OCI-LY7 (cell line): ENCODE measurements at regions not wholly inside any gene's neighbourhood (a gene's known extent, or its start where the extent isn't known, plus 50 kb on each side); places are given as distances from the start of the nearest gene placed in this dataset.

ENCODE experiments used
- BruUV-seq: library from RNA; stranded (reverse); fragments of 400-500 nt; replicated peaks from 2 replicates; lab custom pipeline; 2021; lab: Mats Ljungman, UMichigan
- CTCF ChIA-PET: fragments of 300-600 bp; sonication (Branson Sonifier 250); formaldehyde crosslinking; loops from one replicate; lab custom pipeline; 2022; ENCODE audit warnings: antibody characterized with exemption; ENCODE audit not compliant: unreplicated experiment; lab: Charles Lee
- POLR2A ChIA-PET: fragments of 300-600 bp; sonication (Branson Sonifier 250); formaldehyde crosslinking; loops from one replicate; lab custom pipeline; 2022; ENCODE audit warnings: antibody characterized with exemption; lab: Charles Lee
- DNase-seq: peaks from one replicate; pipeline ENCODE4 v3.0.0-alpha.2; 2015; ENCODE audit warnings: low spot score
- H2AFZ ChIP-seq: fragments of 200-600 bp; sonication (generic), shearing (Covaris generic); 2 replicates; pipeline ENCODE4 v1.6.1; 2014; ENCODE audit warnings: mild to moderate bottlenecking, antibody characterized with exemption, low read length, moderate library complexity
- H3K27ac ChIP-seq: fragments of 200-600 bp; sonication (generic); 2 replicates; pipeline ENCODE4 v1.5.1; 2014; ENCODE audit warnings: mixed run types, low read depth, mild to moderate bottlenecking, moderate library complexity, low read length, inconsistent platforms; ENCODE audit not compliant: poor library complexity, severe bottlenecking
- H3K36me3 ChIP-seq: fragments of 200-600 bp; sonication (generic); 2 replicates; pipeline ENCODE4 v1.6.1; 2014; ENCODE audit warnings: mild to moderate bottlenecking, antibody characterized with exemption, low read length, moderate library complexity, mixed read lengths; ENCODE audit not compliant: insufficient read depth
- H3K4me1 ChIP-seq: fragments of 200-600 bp; sonication (generic); 2 replicates; pipeline ENCODE4 v1.5.1; 2014; ENCODE audit warnings: mild to moderate bottlenecking, low read length; ENCODE audit not compliant: insufficient read depth, poor library complexity, severe bottlenecking
- H3K4me2 ChIP-seq: fragments of 200-600 bp; sonication (generic); 2 replicates; pipeline ENCODE4 v1.6.1; 2014; ENCODE audit warnings: mild to moderate bottlenecking, low read length
- H3K4me3 ChIP-seq: fragments of 200-600 bp; sonication (generic); 2 replicates; pipeline ENCODE4 v1.5.1; 2014; ENCODE audit warnings: mild to moderate bottlenecking, low read depth, low read length; ENCODE audit not compliant: poor library complexity, severe bottlenecking
- H3K79me2 ChIP-seq: fragments of 200-600 bp; sonication (generic); 2 replicates; pipeline ENCODE4 v1.6.1; 2016; ENCODE audit warnings: low read depth, mild to moderate bottlenecking, low read length, moderate library complexity, mixed read lengths; ENCODE audit not compliant: insufficient read depth
- H3K9me2 ChIP-seq: fragments of 200-600 bp; sonication (generic); 2 replicates; pipeline ENCODE4 v1.6.1; 2016; ENCODE audit warnings: mild to moderate bottlenecking, low read length, mixed read lengths; ENCODE audit not compliant: insufficient read depth
- H3K9me3 ChIP-seq: fragments of 200-600 bp; sonication (generic); 2 replicates; pipeline ENCODE4 v1.6.1; 2014; ENCODE audit warnings: mild to moderate bottlenecking, mixed run types, low read length, mixed read lengths
- H4K20me1 ChIP-seq: fragments of 200-600 bp; sonication (generic); 2 replicates; pipeline ENCODE4 v1.6.1; 2014; ENCODE audit warnings: mild to moderate bottlenecking, antibody characterized with exemption, low read length, moderate library complexity, mixed read lengths; ENCODE audit not compliant: insufficient read depth
- EZH2phosphoT487 ChIP-seq: fragments of 200-600 bp; sonication (generic); IDR thresholded peaks from 2 replicates; pipeline ENCODE4 v1.6.1; 2018; ENCODE audit warnings: low read depth, borderline replicate concordance, mild to moderate bottlenecking, mixed run types, antibody characterized with exemption, low read length, moderate library complexity, mixed read lengths
- intact Hi-C: fragments of 100-400 bp; cut with micrococcal nuclease; formaldehyde crosslinking; loops from one replicate; pipeline ENCODE4 v1.10.0; 2022; ENCODE audit not compliant: unreplicated experiment
- TF ChIP-seq, protein P1 (sequence below): fragments of 200-600 bp; sonication (generic); conservative IDR thresholded peaks from 2 replicates; pipeline ENCODE4 v1.5.1; 2014; ENCODE audit warnings: mild to moderate bottlenecking, antibody characterized with exemption, low read length, moderate library complexity, mixed read lengths

GRCh38 chr13:74206061-74206561, 71.9 kb upstream of the KLF12 start:
- H2AFZ ChIP-seq, result no peak overlapping the region
- no TSS peak for BruUV-seq
- H3K36me3 ChIP-seq, result no peaks in the 10 kb centered on the region
- no peaks in the 10 kb centered on the region for H3K9me2 ChIP-seq
- no peaks in the 10 kb centered on the region for H3K9me3 ChIP-seq
- H3K79me2 ChIP-seq, result no peaks in the 10 kb centered on the region
- H3K4me2 ChIP-seq, result no peak overlapping the region
- ChIA-PET CTCF (no interaction called here), POLR2A (interaction anchor here (0.6 to 1.1 kb wide), 2 partner anchors 11 to 15 kb away, joined by 3 read pairs; no protein-coding TSS in a partner anchor)
- no peaks in the 10 kb centered on the region for H3K4me1 ChIP-seq
- no peak for DNase-seq
- no peak overlapping the region for H3K4me3 ChIP-seq
- H3K27ac ChIP-seq, result no peak overlapping the region
- H4K20me1 ChIP-seq, result no peaks in the 10 kb centered on the region
- no peak for TF ChIP-seq EZH2phosphoT487
- TF ChIP-seq, protein P1, sequence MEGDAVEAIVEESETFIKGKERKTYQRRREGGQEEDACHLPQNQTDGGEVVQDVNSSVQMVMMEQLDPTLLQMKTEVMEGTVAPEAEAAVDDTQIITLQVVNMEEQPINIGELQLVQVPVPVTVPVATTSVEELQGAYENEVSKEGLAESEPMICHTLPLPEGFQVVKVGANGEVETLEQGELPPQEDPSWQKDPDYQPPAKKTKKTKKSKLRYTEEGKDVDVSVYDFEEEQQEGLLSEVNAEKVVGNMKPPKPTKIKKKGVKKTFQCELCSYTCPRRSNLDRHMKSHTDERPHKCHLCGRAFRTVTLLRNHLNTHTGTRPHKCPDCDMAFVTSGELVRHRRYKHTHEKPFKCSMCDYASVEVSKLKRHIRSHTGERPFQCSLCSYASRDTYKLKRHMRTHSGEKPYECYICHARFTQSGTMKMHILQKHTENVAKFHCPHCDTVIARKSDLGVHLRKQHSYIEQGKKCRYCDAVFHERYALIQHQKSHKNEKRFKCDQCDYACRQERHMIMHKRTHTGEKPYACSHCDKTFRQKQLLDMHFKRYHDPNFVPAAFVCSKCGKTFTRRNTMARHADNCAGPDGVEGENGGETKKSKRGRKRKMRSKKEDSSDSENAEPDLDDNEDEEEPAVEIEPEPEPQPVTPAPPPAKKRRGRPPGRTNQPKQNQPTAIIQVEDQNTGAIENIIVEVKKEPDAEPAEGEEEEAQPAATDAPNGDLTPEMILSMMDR, result no peak
- intact Hi-C loops, result no loop called here

GRCh38 chr13:74205313-74205690, 71.1 kb upstream of the KLF12 start:
- Histone ChIP-seq H3K79me2 (no peaks in the 10 kb centered on the region), H4K20me1 (no peaks in the 10 kb centered on the region), H2AFZ (no peak overlapping the region), H3K9me2 (no peaks in the 10 kb centered on the region), H3K27ac (no peak overlapping the region), H3K4me1 (no peaks in the 10 kb centered on the region), H3K4me2 (no peak overlapping the region), H3K4me3 (no peak overlapping the region), H3K9me3 (no peaks in the 10 kb centered on the region), H3K36me3 (no peaks in the 10 kb centered on the region)
- TF ChIP-seq, protein P1, result no peak
- TF ChIP-seq EZH2phosphoT487, result no peak
- CTCF ChIA-PET, result no interaction called here
- DNase-seq, result no peak
- BruUV-seq, result no TSS peak
- POLR2A ChIA-PET, result interaction anchor here (1.1 kb wide), 1 partner anchor 14 kb away, joined by 3 read pairs; no protein-coding TSS in a partner anchor
- intact Hi-C loops, result no loop called here

GRCh38 chr13:74204602-74205312, 70.6 kb upstream of the KLF12 start:
- no peaks in the 10 kb centered on the region for H3K9me2 ChIP-seq
- no peaks in the 10 kb centered on the region for H4K20me1 ChIP-seq
- no peaks in the 10 kb centered on the region for H3K36me3 ChIP-seq
- no TSS peak for BruUV-seq
- no peak overlapping the region for H3K4me3 ChIP-seq
- no peaks in the 10 kb centered on the region for H3K9me3 ChIP-seq
- no peak overlapping the region for H3K27ac ChIP-seq
- H3K4me2 ChIP-seq, result no peak overlapping the region
- TF ChIP-seq, protein P1, result no peak
- no peak for TF ChIP-seq EZH2phosphoT487
- H2AFZ ChIP-seq, result no peak overlapping the region
- H3K4me1 ChIP-seq, result no peaks in the 10 kb centered on the region
- CTCF ChIA-PET, result no interaction called here
- no peaks in the 10 kb centered on the region for H3K79me2 ChIP-seq
- DNase-seq, result no peak
- intact Hi-C loops, result no loop called here
- POLR2A ChIA-PET, result no interaction called here
